ENCODE measurements at regions not wholly inside any gene's neighbourhood (a gene's known extent, or its start where the extent isn't known, plus 50 kb on each side); places are given as distances from the start of the nearest gene placed in this dataset.
"Not testable (repeated sequence)": the region's sequence is repeated elsewhere in the genome, so short reads cannot be mapped to it uniquely, and the experiment has no call there.

DNA sequence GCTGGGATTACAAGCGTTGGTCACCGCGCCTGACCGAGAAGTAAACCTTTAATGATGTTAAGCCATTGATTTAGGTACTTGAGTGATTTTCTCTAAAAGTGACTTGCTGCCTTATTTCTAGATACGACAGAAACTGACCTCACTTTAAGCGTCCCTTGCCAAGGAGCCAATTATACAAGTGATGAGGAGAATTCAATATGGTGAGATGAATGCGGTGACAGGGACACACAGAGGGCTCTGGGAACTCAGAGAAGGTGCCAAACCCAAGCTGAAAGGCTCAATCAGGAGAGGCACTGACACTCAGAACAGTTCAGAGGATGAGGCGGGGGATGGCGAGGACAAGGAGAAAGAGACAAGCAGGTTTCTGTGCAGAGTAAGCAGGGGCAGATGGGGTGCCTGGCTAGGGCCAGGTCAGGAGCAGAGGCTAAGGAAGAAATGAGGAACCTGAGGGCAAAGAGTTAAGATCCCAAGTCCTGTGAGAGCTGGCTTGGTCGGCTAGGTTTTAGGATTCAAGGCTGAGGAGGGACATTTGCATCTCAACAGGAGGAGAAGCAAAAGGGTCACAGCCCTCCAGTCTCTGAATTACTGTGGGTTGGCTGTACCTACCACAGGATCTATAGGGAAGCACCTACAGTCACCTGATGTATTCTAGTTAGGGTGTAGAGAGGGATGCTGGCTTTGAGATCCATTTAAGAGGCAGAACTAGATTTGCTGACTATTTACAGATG lies 83.2 kb upstream of the USP24 start:
- H3K36me3 ChIP-seq = no peaks in the 10 kb centered on the region
- no peak overlapping the region for H3K4me3 ChIP-seq
- no peaks in the 10 kb centered on the region for H3K4me1 ChIP-seq
- H3K9me3 ChIP-seq = peaks cover 0 to 14% (median 0%) of the 10 kb centered on the region in 4 donors
- no peak for DNase-seq (ENCODE audit: low spot score in 2 of 2)
- WGBS, 2 donors = 90 to 91% methylated on average over 10 of the region's 10 CpGs
- TF ChIP-seq POLR2A (IDR thresholded peaks at IDR 0.05) (no peak), EP300 (IDR thresholded peaks at IDR 0.05) (no peak)
- TF ChIP-seq, protein P1, sequence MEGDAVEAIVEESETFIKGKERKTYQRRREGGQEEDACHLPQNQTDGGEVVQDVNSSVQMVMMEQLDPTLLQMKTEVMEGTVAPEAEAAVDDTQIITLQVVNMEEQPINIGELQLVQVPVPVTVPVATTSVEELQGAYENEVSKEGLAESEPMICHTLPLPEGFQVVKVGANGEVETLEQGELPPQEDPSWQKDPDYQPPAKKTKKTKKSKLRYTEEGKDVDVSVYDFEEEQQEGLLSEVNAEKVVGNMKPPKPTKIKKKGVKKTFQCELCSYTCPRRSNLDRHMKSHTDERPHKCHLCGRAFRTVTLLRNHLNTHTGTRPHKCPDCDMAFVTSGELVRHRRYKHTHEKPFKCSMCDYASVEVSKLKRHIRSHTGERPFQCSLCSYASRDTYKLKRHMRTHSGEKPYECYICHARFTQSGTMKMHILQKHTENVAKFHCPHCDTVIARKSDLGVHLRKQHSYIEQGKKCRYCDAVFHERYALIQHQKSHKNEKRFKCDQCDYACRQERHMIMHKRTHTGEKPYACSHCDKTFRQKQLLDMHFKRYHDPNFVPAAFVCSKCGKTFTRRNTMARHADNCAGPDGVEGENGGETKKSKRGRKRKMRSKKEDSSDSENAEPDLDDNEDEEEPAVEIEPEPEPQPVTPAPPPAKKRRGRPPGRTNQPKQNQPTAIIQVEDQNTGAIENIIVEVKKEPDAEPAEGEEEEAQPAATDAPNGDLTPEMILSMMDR (IDR thresholded peaks at IDR 0.05) = no peak
- H3K27me3 ChIP-seq = no peaks in the 10 kb centered on the region
- no peak overlapping the region for H3K27ac ChIP-seq

DNA sequence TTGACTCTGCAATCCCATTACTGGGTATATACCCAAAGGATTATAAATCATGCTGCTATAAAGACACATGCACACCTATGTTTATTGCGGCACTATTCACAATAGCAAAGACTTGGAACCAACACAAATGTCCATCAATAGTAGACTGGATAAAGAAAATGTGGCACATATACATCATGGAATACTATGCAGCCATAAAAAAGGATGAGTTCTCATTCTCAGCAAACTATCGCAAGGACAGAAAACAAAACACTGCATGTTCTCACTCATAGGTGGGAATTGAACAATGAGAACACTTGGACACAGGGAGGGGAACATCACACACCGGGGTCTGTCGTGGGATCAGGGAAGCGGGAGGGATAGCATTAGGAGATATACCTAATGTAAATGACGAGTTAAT lies 81.1 kb upstream of the USP24 start:
- H3K9me3 ChIP-seq = peaks cover 0 to 14% (median 0%) of the 10 kb centered on the region in 4 donors
- DNase-seq (ENCODE audit: low spot score in 2 of 2); H3K27ac ChIP-seq; H3K4me1 ChIP-seq; H3K4me3 ChIP-seq; H3K27me3 ChIP-seq; H3K36me3 ChIP-seq: not testable (repeated sequence)
- WGBS, 2 donors = 96% methylated on average over 6 of the region's 6 CpGs

DNA sequence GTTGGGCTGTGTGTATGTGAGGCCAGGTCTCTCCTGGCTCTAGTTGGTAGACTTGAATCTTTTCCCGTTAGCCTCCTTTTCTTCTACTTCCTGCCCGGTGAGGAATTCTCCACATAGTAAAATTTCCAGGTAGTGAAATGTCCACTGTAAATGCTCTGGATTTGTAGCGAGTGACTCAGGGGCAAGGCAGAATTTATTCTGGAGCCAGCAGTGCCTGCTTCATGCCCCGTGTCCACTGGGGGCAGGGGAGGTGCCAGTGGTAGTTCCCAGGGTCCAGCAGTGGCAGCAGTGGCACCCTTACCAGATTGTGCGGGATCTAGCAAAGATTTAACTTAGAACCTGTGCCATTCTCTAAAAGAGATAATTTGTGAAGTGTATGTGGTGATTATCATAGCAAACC lies 74.5 kb upstream of the USP24 start:
- Histone ChIP-seq H3K27ac (no peak overlapping the region), H3K4me3 (no peak overlapping the region), H3K4me1 (no peaks in the 10 kb centered on the region), H3K36me3 (no peaks in the 10 kb centered on the region), H3K27me3 (no peaks in the 10 kb centered on the region), H3K9me3 (no peaks in the 10 kb centered on the region)
- 83 to 86% methylated on average over 5 of the region's 5 CpGs for WGBS, 2 donors
- TF ChIP-seq EP300 (IDR thresholded peaks at IDR 0.05) = no peak
- no peak for TF ChIP-seq POLR2A (IDR thresholded peaks at IDR 0.05)
- TF ChIP-seq, protein P1 (IDR thresholded peaks at IDR 0.05) = no peak
- no peak for DNase-seq (ENCODE audit: low spot score in 2 of 2)

DNA sequence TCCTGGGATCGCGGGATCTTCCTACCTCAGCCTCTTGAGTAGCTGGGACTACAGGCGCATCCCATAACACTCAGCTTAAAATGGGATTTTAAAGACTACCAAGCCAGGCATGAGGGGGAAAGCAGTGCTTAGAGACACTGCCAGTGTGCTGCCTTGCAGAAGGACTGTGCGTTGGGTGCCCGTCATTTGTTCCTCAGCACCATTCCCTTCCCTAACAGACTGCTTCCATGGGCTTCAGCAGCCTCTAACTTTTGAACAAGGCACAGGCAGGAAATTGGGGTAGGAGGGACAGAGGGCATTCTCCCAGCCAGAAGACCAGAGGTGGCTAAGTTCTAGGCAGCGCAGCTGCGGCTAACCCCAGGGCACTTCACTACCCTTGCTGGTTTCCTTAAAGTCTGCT lies 73.9 kb upstream of the USP24 start:
- Histone ChIP-seq H3K9me3 (no peaks in the 10 kb centered on the region), H3K4me3 (no peak overlapping the region), H3K4me1 (no peaks in the 10 kb centered on the region), H3K27me3 (no peaks in the 10 kb centered on the region), H3K27ac (no peak overlapping the region), H3K36me3 (no peaks in the 10 kb centered on the region)
- WGBS, 2 donors = 89 to 91% methylated on average over 7 of the region's 7 CpGs
- no peak for DNase-seq (ENCODE audit: low spot score in 2 of 2)
- TF ChIP-seq, protein P1 (IDR thresholded peaks at IDR 0.05) = no peak
- TF ChIP-seq POLR2A (IDR thresholded peaks at IDR 0.05) (no peak), EP300 (IDR thresholded peaks at IDR 0.05) (no peak)

DNA sequence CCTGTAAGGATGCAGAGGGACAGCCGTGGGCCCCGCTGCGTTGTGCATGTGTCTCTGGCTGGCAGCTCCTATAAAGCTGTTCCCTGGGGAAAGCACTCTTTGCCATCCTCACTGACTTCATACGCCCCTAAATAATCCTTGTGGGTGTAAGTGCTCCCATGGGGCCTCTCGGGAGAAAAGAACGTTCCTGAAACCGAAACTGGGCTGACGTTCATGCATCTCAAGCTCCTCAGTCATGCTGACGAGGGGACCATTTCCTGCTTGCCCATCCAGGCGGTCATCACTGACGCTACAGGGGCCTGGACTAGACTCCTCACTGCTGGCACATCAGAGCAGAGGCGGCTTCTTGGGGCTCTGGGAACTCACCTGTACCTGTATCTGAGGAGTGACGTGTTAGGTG lies 73.1 kb upstream of the USP24 start:
- 73 to 82% methylated on average over 13 of the region's 13 CpGs for WGBS, 2 donors
- no peaks in the 10 kb centered on the region for H3K4me1 ChIP-seq
- DNase-seq (ENCODE audit: low spot score in 2 of 2) = no peak
- TF ChIP-seq EP300 (IDR thresholded peaks at IDR 0.05) = peak in 1 of 2 donors; percentile 68
- no peak for TF ChIP-seq POLR2A (IDR thresholded peaks at IDR 0.05)
- TF ChIP-seq, protein P1 (IDR thresholded peaks at IDR 0.05) = no peak
- H3K27ac ChIP-seq = peak overlapping the region in 1 of 4 donors; percentile 49
- H3K9me3 ChIP-seq = no peaks in the 10 kb centered on the region
- H3K27me3 ChIP-seq = no peaks in the 10 kb centered on the region
- H3K4me3 ChIP-seq = peak overlapping the region in 1 of 4 donors; percentile 22
- no peaks in the 10 kb centered on the region for H3K36me3 ChIP-seq

Data from tibial nerve (tissue), 4 donors.